RWPE1 (cell line): ENCODE measurements at regions not wholly inside any gene's neighbourhood (a gene's known extent, or its start where the extent isn't known, plus 50 kb on each side); places are given as distances from the start of the nearest gene placed in this dataset.

Source experiments
- CTCF ChIA-PET: fragments of 350-600 bp; sonication (Branson Sonifier 250); formaldehyde crosslinking; extraction: SDS; loops from one replicate; lab custom pipeline; 2021; lab: Yijun Ruan, JAX
- POLR2A ChIA-PET: fragments of 400-600 bp; formaldehyde crosslinking; extraction: SDS; loops from one replicate; lab custom pipeline; 2020; ENCODE audit warnings: antibody characterized with exemption; ENCODE audit not compliant: low non-redundant PET; lab: Yijun Ruan, JAX
- DNase-seq: peaks from one replicate; pipeline ENCODE4 v3.0.0; 2012; ENCODE audit warnings: low spot score
- H3K27ac ChIP-seq: fragments of 450-650 bp; 2 replicates; pipeline ENCODE4 v1.5.1; 2017
- CTCF ChIP-seq: fragments of 450-650 bp; conservative IDR thresholded peaks from 2 replicates; pipeline ENCODE4 v1.5.1; 2017; ENCODE audit warnings: low read depth, mild to moderate bottlenecking

GRCh38 chr1:208298593-208299269 lies 54.5 kb upstream of the PLXNA2 start:
- H3K27ac ChIP-seq: no peak overlapping the region
- TF ChIP-seq CTCF: no peak
- POLR2A ChIA-PET: no interaction called here
- no peak for DNase-seq
- CTCF ChIA-PET: no interaction called here

- no peak for DNase-seq
- CTCF ChIA-PET: interaction anchor here (0.7 kb wide), 1 partner anchor 1008 kb away, joined by 6 read pairs; no protein-coding TSS in a partner anchor
- POLR2A ChIA-PET: no interaction called here
- no peak overlapping the region for H3K27ac ChIP-seq
- TF ChIP-seq CTCF: no peak
These were observed 56.0 kb upstream of the PLXNA2 start for GRCh38 chr1:208300084-208300770.

DNA sequence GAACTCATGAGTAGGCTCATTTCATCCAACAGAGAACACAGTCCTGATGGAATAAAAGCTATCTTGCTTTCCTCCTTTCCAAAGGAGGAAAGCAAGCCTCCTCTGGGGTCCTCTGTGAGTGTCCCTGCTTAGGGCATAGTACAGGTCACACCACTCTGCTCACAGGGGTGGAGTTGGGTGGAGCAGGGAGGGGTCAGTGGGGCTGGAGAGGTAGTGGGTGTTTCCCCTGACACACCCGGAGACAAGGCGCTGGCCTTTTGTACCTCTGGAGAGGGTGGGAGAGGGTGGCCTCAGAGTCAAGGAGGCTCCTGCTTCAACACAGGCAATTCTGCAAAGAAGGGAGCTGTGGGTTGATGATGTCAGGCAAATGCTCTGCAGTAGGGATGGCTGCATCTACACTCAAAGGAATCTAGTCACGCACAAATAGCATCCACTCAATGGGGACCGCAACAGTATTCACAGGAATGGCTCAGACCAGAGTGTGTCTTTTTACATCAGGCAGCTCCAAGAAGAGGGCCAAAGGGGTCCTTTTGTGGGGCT lies 58.6 kb upstream of the PLXNA2 start:
- DNase-seq: no peak
- no peak overlapping the region for H3K27ac ChIP-seq
- ChIA-PET POLR2A (no interaction called here), CTCF (no interaction called here)
- TF ChIP-seq CTCF: no peak

- ChIA-PET CTCF (interaction anchor here (0.7 kb wide), 1 partner anchor 1200 kb away, joined by 3 read pairs; no protein-coding TSS in a partner anchor), POLR2A (no interaction called here)
- no peak for TF ChIP-seq CTCF
- no peak overlapping the region for H3K27ac ChIP-seq
- DNase-seq: no peak
These were observed 59.8 kb upstream of the PLXNA2 start for GRCh38 chr1:208303743-208304712.

- no peak for TF ChIP-seq CTCF
- H3K27ac ChIP-seq: no peak overlapping the region
- ChIA-PET CTCF (no interaction called here), POLR2A (no interaction called here)
- no peak for DNase-seq
These were observed 64.0 kb upstream of the PLXNA2 start for GRCh38 chr1:208308221-208308620.

DNA sequence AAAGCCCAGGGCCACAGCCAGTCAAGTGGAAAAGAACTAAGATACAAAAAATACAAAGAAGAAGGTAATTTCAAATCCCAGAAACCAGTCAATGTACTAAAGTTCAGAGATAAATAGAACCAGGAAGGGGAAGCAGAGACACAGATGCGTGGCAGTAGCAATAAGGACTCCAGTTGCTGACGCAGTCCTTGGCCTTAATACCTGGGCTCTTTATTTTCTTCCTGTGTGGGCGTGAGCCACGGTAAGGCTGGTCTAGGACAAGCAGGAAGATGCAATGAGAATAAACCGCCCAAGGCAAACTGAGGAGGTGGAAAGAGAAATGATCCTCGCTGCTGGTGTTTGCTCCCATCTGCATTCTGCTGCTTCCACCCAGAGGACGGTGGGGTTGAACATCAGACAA lies 65.6 kb upstream of the PLXNA2 start:
- no peak for DNase-seq
- POLR2A ChIA-PET: no interaction called here
- CTCF ChIA-PET: no interaction called here
- H3K27ac ChIP-seq: no peak overlapping the region
- no peak for TF ChIP-seq CTCF
